ENCODE measurements at regions not wholly inside any gene's neighbourhood (a gene's known extent, or its start where the extent isn't known, plus 50 kb on each side); places are given as distances from the start of the nearest gene placed in this dataset.
"Not testable (repeated sequence)": the region's sequence is repeated elsewhere in the genome, so short reads cannot be mapped to it uniquely, and the experiment has no call there.

DNA sequence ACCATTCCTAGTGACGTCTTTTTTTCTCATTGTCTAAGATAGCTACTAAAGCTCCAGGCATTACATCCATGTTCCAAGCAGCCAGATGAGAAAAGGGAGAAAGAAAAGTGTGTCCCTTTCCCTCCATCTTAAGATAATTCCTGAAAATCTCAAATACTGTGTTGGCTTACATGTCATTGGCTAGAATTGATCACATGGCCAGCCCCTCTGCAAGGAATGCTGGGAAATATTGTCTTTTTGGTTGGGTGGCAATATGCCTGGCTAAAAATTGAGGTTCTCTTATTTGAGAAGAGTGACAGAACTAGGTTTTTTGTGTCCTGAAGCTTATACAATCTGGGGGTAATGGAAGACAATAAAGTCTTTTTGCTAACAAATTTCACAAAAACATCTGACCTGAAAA is 264.3 kb downstream of the RPAP3 start:
- Histone ChIP-seq H3K4me1 (no peaks in the 10 kb centered on the region), H3K27ac (no peak overlapping the region), H3K36me3 (no peaks in the 10 kb centered on the region), H3K4me3 (no peak overlapping the region), H3K9me3 (peaks cover 3% of the 10 kb centered on the region), H3K27me3 (no peaks in the 10 kb centered on the region)
- TF ChIP-seq POLR2AphosphoS5 (IDR thresholded peaks at IDR 0.05; ENCODE audit: insufficient read depth in 1 of 2, low read depth in 1 of 2) = no peak
- TF ChIP-seq, protein P1, sequence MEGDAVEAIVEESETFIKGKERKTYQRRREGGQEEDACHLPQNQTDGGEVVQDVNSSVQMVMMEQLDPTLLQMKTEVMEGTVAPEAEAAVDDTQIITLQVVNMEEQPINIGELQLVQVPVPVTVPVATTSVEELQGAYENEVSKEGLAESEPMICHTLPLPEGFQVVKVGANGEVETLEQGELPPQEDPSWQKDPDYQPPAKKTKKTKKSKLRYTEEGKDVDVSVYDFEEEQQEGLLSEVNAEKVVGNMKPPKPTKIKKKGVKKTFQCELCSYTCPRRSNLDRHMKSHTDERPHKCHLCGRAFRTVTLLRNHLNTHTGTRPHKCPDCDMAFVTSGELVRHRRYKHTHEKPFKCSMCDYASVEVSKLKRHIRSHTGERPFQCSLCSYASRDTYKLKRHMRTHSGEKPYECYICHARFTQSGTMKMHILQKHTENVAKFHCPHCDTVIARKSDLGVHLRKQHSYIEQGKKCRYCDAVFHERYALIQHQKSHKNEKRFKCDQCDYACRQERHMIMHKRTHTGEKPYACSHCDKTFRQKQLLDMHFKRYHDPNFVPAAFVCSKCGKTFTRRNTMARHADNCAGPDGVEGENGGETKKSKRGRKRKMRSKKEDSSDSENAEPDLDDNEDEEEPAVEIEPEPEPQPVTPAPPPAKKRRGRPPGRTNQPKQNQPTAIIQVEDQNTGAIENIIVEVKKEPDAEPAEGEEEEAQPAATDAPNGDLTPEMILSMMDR (IDR thresholded peaks at IDR 0.05) = no peak
- no peak for TF ChIP-seq POLR2A (IDR thresholded peaks at IDR 0.05)
- no peak for DNase-seq (ENCODE audit: extremely low spot score in 2 of 2)
- intact Hi-C loops (cut with DNase I) = no loop called here

DNA sequence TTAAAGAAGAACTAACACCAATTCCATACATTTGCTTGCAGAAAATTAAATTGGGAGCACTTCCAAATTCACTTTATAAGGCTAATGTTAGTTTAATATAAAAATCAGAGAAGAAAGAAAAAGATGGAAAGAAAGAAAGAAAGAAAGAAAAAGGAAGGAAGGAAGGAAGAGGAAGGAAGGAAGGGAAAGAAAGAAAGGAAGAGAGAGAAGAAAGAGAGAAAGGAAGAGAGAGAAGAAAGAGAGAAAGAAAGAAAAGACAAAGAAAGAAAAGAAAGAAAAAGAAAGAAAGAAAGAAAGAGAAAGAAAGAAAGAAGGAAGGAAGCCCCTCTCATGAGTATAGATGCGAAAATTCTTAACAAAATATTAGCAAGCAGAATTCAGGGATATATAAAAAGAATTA is 267.7 kb downstream of the RPAP3 start:
- H3K27ac ChIP-seq = no peak overlapping the region
- H3K36me3 ChIP-seq = no peaks in the 10 kb centered on the region
- peaks cover 1% of the 10 kb centered on the region for H3K9me3 ChIP-seq
- no peak for DNase-seq (ENCODE audit: extremely low spot score in 2 of 2)
- no peaks in the 10 kb centered on the region for H3K27me3 ChIP-seq
- TF ChIP-seq, protein P1 (IDR thresholded peaks at IDR 0.05) = no peak
- TF ChIP-seq POLR2AphosphoS5 (IDR thresholded peaks at IDR 0.05; ENCODE audit: insufficient read depth in 1 of 2, low read depth in 1 of 2) (no peak), POLR2A (IDR thresholded peaks at IDR 0.05) (no peak)
- no peak overlapping the region for H3K4me3 ChIP-seq
- intact Hi-C loops (cut with DNase I) = no loop called here
- no peaks in the 10 kb centered on the region for H3K4me1 ChIP-seq

- no peaks in the 10 kb centered on the region for H3K27me3 ChIP-seq
- no peak overlapping the region for H3K27ac ChIP-seq
- TF ChIP-seq POLR2AphosphoS5 (IDR thresholded peaks at IDR 0.05; ENCODE audit: insufficient read depth in 1 of 2, low read depth in 1 of 2) = no peak
- TF ChIP-seq, protein P1 (IDR thresholded peaks at IDR 0.05) = no peak
- TF ChIP-seq POLR2A (IDR thresholded peaks at IDR 0.05) = no peak
- H3K36me3 ChIP-seq = no peaks in the 10 kb centered on the region
- intact Hi-C loops (cut with DNase I) = no loop called here
- DNase-seq (ENCODE audit: extremely low spot score in 2 of 2) = no peak
- H3K9me3 ChIP-seq = no peaks in the 10 kb centered on the region
- no peak overlapping the region for H3K4me3 ChIP-seq
- no peaks in the 10 kb centered on the region for H3K4me1 ChIP-seq
Measured at GRCh38 chr12:47437570-47437969, 268.3 kb downstream of the RPAP3 start.

DNA sequence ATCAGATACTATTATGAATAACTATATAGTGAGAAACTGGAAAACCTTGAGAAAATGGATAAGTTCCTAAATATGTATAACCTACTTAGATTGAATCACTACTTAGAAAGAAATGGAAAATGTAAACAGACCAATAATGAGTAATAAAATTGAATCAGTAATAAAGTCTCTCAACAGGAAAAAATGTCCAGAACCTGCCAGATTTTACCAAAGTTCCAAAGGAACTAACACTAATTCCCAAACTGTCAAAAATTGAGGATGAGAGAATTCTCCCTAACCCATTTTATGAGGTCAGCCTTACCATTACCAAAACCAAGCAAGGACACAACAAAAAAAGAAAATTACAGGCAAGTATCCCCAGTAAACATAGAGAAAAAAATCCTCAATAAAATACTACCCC is 272.0 kb downstream of the RPAP3 start:
- DNase-seq (ENCODE audit: extremely low spot score in 2 of 2) = no peak
- no peak overlapping the region for H3K4me3 ChIP-seq
- intact Hi-C loops (cut with DNase I) = no loop called here
- no peaks in the 10 kb centered on the region for H3K4me1 ChIP-seq
- H3K36me3 ChIP-seq = no peaks in the 10 kb centered on the region
- no peaks in the 10 kb centered on the region for H3K9me3 ChIP-seq
- H3K27ac ChIP-seq = no peak overlapping the region
- no peaks in the 10 kb centered on the region for H3K27me3 ChIP-seq
- TF ChIP-seq, protein P1 (IDR thresholded peaks at IDR 0.05) = no peak
- TF ChIP-seq POLR2AphosphoS5 (IDR thresholded peaks at IDR 0.05; ENCODE audit: insufficient read depth in 1 of 2, low read depth in 1 of 2) = no peak
- TF ChIP-seq POLR2A (IDR thresholded peaks at IDR 0.05) = no peak

DNA sequence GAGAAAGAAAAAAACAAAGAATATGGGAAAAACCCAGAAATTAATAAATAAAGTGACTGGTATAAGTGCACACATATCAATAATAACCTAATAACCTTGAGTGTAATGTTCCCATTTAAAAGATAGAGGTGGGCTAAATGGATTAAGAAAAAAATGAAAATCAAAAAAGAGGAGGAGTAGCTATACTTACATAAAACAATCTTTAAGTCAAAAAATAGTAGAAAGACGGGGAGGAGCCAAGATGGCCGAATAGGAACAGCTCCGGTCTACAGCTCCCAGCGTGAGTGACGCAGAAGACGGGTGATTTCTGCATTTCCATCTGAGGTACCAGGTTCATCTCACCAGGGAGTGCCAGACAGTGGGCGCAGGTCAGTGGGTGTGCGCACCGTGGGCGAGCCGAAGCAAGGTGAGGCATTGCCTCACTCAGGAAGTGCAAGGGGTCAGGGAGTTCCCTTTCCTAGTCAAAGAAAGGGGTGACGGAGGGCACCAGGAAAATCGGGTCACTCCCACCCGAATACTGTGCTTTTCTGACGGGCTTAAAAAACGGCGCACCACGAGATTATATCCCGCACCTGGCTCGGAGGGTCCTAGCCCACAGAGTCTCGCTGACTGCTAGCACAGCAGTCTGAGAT is 279.0 kb downstream of the RPAP3 start:
- H3K4me1 ChIP-seq; H3K9me3 ChIP-seq; H3K36me3 ChIP-seq; intact Hi-C loops (cut with DNase I); H3K27me3 ChIP-seq; DNase-seq (ENCODE audit: extremely low spot score in 2 of 2); H3K4me3 ChIP-seq; H3K27ac ChIP-seq: not testable (repeated sequence)

Data from vagina (tissue), 2 donors.